ENCODE measurements at regions not wholly inside any gene's neighbourhood (a gene's known extent, or its start where the extent isn't known, plus 50 kb on each side); places are given as distances from the start of the nearest gene placed in this dataset.

GRCh38 chr6:128676456-128676855, 156.1 kb upstream of the PTPRK start:
- TF ChIP-seq, protein P1, sequence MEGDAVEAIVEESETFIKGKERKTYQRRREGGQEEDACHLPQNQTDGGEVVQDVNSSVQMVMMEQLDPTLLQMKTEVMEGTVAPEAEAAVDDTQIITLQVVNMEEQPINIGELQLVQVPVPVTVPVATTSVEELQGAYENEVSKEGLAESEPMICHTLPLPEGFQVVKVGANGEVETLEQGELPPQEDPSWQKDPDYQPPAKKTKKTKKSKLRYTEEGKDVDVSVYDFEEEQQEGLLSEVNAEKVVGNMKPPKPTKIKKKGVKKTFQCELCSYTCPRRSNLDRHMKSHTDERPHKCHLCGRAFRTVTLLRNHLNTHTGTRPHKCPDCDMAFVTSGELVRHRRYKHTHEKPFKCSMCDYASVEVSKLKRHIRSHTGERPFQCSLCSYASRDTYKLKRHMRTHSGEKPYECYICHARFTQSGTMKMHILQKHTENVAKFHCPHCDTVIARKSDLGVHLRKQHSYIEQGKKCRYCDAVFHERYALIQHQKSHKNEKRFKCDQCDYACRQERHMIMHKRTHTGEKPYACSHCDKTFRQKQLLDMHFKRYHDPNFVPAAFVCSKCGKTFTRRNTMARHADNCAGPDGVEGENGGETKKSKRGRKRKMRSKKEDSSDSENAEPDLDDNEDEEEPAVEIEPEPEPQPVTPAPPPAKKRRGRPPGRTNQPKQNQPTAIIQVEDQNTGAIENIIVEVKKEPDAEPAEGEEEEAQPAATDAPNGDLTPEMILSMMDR (conservative IDR thresholded peaks at IDR 0.05): no peak
- no peak for TF ChIP-seq ZFX (IDR thresholded peaks at IDR 0.05)
- H3K27ac ChIP-seq: no peak overlapping the region

GRCh38 chr6:128672023-128672422, 151.6 kb upstream of the PTPRK start:
- TF ChIP-seq, protein P1 (conservative IDR thresholded peaks at IDR 0.05): no peak
- no peak for TF ChIP-seq ZFX (IDR thresholded peaks at IDR 0.05)
- H3K27ac ChIP-seq: no peak overlapping the region

GRCh38 chr6:128667339-128667858, 147.0 kb upstream of the PTPRK start:
- no peak overlapping the region for H3K27ac ChIP-seq
- TF ChIP-seq, protein P1 (conservative IDR thresholded peaks at IDR 0.05): no peak
- TF ChIP-seq ZFX (IDR thresholded peaks at IDR 0.05): no peak

DNA sequence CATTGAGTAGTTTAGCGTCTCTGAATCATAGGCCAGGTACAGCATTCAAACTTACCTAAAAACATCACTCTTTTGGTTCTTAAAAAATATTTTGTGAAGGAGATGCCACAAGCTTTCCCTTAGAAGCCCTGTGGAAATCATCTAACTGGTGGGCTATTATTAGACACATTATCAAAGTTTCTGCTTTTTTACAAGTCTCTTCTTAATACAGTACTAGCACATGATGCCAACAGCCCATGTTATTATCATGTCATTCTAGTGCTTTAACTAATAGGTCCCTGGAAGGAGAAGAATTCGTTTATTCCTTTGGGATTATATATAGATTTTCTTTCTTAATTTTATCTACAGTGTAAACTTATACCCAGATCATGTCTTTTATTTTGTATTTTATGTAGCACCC, 146.0 kb upstream of the PTPRK start:
- no peak overlapping the region for H3K27ac ChIP-seq
- TF ChIP-seq ZFX (IDR thresholded peaks at IDR 0.05): no peak
- TF ChIP-seq, protein P1 (conservative IDR thresholded peaks at IDR 0.05): no peak

DNA sequence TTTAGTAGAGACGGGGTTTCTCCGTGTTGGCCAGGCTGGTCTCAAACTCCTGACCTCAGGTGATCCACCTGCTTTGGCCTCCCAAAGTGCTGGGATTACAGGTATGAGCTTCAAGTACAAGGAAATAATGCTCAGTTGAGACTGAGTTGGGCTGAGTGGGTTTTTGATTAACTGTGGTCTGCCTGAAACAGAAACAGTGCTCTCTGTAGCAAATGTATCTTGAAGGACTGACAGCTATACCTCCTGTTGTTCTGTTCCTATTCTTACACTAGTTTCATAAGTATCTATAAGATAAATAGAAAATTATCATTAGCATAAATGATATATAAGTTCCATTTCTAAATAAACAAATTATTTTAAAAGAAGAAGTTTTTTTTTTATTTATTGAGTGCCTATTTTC, 142.8 kb upstream of the PTPRK start:
- H3K27ac ChIP-seq: no peak overlapping the region
- TF ChIP-seq, protein P1 (conservative IDR thresholded peaks at IDR 0.05): no peak
- no peak for TF ChIP-seq ZFX (IDR thresholded peaks at IDR 0.05)

DNA sequence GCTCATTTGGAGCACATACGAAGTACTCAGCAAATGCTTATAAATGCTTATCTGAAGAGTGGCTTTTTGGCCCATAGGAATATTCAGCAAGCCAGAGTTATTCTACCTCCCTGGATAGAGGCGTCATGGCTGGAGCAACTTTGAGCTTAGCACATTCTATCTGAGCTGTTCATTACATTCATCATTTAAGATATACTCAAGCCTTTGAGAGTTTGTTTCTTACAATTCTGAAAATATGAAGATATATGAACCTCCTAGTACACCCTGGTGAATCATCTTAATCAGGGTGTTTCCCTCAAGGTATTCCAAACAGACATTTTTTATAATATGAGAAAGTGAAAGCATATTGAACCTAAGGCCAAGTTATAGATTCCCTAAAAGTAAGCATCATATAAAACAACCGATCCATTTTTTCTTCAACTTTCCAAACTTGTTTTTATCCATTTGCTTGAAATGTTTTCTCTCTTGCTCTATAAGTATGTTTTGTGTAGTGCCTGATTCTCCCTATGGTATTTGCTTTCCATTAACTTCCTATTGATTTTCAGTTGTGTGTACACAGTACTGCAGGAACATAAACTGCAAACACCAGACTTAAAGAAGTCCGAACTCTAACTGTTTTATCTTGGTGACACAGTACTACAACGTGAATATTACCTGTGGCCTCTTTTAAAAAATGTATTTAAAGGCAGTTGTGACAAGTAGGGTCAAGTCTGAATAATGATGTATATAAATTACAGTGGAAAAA, 139.7 kb upstream of the PTPRK start:
- TF ChIP-seq ZFX (IDR thresholded peaks at IDR 0.05): no peak
- TF ChIP-seq, protein P1 (conservative IDR thresholded peaks at IDR 0.05): no peak
- no peak overlapping the region for H3K27ac ChIP-seq

DNA sequence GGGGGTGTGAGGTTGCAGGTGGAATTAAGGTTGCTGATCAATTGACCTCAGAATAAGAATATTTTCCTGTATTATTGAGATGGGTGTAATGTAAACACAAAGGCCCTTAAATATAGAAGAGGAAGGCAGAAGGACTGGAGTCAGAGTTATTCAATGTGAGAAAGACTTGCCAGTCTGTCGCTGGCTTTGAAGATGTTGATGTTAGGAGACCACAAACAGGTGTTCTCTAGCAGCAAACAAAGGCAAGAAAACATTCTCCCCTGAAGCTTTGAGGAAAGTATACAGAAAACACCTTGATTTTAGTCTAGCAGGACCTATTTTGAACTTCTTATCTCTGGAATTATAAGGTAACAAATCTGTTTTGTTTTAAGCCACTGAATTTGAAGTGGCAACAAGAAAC, 138.9 kb upstream of the PTPRK start:
- TF ChIP-seq, protein P1 (conservative IDR thresholded peaks at IDR 0.05): no peak
- no peak for TF ChIP-seq ZFX (IDR thresholded peaks at IDR 0.05)
- H3K27ac ChIP-seq: no peak overlapping the region
